Prostate gland (tissue), 2 donors: ENCODE measurements at regions not wholly inside any gene's neighbourhood (a gene's known extent, or its start where the extent isn't known, plus 50 kb on each side); places are given as distances from the start of the nearest gene placed in this dataset.

Experiments
- CTCF ChIP-seq, 4 experiments: fragments of 200-600 bp in 2 of 4; fragments of 450-650 bp in 2 of 4; sonication (generic) in 2 of 4; IDR thresholded peaks; 1 replicate in 3 of 4; 2 replicates in 1 of 4; pipeline ENCODE4 v1.5.1; 2016 to 2019; ENCODE audit warnings: antibody characterized with exemption in 4 of 4, mild to moderate bottlenecking in 2 of 4, moderate library complexity in 2 of 4
- POLR2A ChIP-seq: fragments of 450-650 bp; IDR thresholded peaks from one replicate; pipeline ENCODE4 v1.6.1; 2016; ENCODE audit warnings: antibody characterized with exemption, mild to moderate bottlenecking

- TF ChIP-seq CTCF (IDR thresholded peaks at IDR 0.05): no peak
- no peak for TF ChIP-seq POLR2A
Measured at GRCh38 chrX:63430026-63430425, 78.9 kb upstream of the SPIN4 start.
